HUDEP-2 (cell line): ENCODE measurements at regions not wholly inside any gene's neighbourhood (a gene's known extent, or its start where the extent isn't known, plus 50 kb on each side); places are given as distances from the start of the nearest gene placed in this dataset.
"Not testable (repeated sequence)": the region's sequence is repeated elsewhere in the genome, so short reads cannot be mapped to it uniquely, and the experiment has no call there.

ENCODE experiments used
- DNase-seq, 76 experiments: peaks; one replicate each; lab custom pipeline; 2025; ENCODE audit not compliant: unreplicated experiment in 76 of 76; lab: John Stamatoyannopoulos, UW

GRCh38 chr9:26262421-26263107 lies 584.3 kb upstream of the TUSC1 start:
- no peak for DNase-seq

DNA sequence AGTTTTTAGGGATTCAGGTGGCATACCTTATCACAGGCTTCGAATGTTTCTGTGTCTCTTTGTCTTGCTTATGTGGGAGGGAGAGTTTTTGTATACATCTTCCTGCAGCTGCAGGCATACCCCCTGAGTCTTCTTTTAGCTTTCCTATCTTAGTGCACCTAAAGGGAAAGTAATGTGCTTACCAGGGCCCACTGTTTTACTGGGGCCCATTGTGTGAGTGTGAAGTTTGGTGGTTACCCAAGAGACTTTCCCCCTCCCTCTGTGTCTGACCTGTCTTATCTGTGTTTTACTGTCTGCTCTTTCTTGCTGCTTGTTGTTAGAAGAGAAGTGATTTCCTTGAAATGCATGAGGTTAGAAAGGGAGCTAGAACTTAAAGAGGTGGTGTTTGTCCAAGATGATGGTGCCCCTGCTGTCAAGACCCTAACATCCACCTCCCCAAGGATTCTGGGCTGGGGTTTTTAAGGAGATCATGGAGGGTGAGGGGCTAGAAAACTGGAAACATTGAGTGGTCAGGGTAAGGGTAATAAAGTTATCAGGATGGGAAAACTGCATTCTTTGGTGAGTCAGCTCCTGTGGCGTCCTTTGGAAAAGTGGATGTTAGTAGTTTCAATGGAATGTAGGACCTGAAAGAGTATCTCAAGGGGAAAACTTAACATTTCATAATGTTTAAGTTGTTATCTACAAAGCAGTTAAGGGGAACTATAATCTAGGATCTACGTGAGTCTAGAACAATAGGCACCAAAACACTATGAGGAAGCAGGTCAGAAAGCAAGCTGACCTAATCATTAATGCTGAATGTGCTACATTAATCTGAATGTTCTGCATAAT lies 583.5 kb upstream of the TUSC1 start:
- no peak for DNase-seq

- DNase-seq: no peak
These were observed 582.0 kb upstream of the TUSC1 start for GRCh38 chr9:26260238-26260637.

GRCh38 chr9:26247861-26248260 lies 569.6 kb upstream of the TUSC1 start:
- no peak for DNase-seq

GRCh38 chr9:26244661-26245451 lies 566.6 kb upstream of the TUSC1 start:
- DNase-seq: no peak

GRCh38 chr9:26243726-26244125 lies 565.5 kb upstream of the TUSC1 start:
- no peak for DNase-seq

- no peak for DNase-seq
These were observed 564.9 kb upstream of the TUSC1 start for GRCh38 chr9:26243029-26243697.

- DNase-seq: no peak
These were observed 561.8 kb upstream of the TUSC1 start for GRCh38 chr9:26240020-26240419.

DNA sequence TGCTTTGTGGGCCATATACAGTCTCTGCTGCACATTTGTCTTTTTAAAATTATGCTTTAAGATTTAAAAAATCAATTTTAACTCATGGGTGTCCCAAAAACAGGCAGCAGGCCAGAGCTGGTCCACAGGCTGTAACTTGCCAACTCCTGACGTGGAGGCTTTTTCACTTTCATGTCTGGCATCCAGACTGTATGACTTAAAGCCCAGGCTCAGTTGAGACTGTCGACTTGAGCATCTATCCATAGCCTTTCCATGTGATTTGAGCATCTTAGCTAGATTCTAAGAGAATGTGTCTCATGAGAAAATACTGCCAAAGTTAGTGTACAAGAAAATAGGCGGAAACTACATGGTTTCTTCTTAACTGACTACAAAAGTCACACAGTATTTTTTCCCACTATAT lies 559.0 kb upstream of the TUSC1 start:
- DNase-seq: no peak

DNA sequence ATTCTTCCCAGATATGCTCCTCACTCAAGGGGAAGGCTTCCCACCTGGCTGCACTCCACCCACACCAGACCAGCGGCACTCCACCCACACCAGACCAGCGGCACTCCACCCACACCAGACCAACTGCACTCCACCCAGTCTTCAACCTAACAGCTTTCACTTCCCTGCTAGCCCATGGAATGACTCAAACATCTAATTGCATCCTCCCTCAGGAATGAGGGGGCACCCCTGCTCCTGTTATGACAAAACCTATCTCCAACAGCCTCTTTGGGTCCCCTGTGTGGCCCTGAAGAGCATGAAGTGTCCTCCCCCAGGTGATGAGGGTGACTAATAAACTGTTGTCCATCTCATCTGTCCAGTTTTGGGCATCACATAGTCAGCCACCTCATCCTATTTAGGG lies 556.6 kb upstream of the TUSC1 start:
- DNase-seq: no peak

DNA sequence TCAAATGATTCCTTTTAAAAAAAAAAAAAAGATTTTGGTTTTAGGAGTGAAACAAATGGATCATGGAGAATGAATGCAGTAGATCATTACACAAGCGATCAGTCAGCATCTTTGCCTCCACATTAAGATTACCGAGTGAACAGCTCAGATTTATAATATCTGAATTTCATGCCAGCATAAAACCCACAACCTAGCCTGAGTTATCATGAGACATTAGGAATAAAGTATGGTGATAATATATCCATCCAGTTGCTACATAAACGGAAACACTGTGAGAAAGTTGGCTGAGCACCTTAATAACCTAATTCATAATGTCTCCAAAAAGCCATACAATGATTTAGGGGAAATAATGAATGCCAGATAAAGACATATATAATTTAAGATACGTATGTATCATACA lies 553.1 kb upstream of the TUSC1 start:
- DNase-seq: no peak

GRCh38 chr9:26229324-26230054 lies 551.2 kb upstream of the TUSC1 start:
- DNase-seq: no peak

- no peak for DNase-seq
These were observed 550.0 kb upstream of the TUSC1 start for GRCh38 chr9:26228273-26228672.

DNA sequence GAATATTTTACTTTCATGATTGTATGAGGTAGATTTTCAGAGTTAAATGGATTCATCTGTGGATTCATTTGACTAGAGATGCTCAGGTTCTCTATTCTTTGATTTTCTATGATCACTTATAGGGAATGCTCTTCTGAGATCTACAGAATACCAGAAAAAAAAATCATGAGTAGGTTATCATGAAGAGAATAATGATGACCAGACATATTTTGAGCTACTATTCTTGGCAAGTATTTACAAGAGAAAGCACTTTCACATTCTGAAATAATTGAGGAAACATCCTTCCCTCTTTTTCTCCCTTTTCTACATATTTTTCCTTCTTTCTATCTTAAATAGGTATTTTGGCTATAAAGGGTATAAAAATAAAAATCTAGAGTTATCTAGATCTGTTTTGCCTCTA lies 543.0 kb upstream of the TUSC1 start:
- DNase-seq: no peak

- DNase-seq: no peak
These were observed 542.1 kb upstream of the TUSC1 start for GRCh38 chr9:26220367-26220766.

DNA sequence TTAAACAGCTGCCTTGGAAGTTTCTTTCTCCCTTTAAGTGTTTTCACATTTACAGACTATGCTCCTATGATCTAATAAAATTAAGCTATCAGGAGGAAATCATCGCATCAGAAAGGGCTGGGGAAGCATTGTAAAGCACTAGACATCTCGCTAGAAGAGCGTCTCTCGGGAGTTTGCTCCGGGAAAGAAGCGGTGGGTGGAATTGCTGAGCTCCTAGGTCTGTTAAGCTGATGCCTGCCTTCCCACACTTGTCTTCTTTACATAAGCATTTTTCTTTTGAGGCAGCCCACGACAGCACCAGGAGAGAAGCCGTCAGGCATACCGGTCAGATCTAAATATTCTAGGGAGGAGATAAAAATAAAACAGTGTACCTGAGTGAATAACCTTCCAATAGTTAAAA lies 541.7 kb upstream of the TUSC1 start:
- no peak for DNase-seq

DNA sequence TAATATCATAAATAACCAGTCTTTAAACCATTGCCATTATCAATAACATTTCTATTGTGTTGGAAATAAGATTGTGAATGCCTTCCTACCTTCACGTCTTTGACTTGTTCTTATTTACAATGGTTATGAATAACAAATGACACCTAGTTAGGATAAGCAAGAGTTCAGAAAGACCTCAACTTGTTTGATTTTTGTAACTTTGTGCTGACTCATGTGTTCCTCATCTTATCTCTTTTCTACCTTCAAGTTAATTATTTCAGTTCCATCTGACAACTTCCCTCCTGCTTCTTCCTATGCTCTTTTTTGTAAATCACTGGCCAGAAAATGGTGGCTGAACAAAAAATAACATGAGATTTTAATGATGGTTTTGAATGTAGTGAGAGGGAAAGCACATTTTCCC lies 538.5 kb upstream of the TUSC1 start:
- DNase-seq: no peak

GRCh38 chr9:26214713-26215444 lies 536.6 kb upstream of the TUSC1 start:
- not testable (repeated sequence) for DNase-seq

- DNase-seq: peak in 5 of 76 experiments; percentile 11 to 50 (median 13)
These were observed 532.2 kb upstream of the TUSC1 start for GRCh38 chr9:26210338-26210851.
